WTC11 (cell line): ENCODE measurements at regions not wholly inside any gene's neighbourhood (a gene's known extent, or its start where the extent isn't known, plus 50 kb on each side); places are given as distances from the start of the nearest gene placed in this dataset.

Experiments used
- CREM ChIP-seq: sonication (generic); formaldehyde crosslinking; IDR thresholded peaks from 2 replicates; pipeline ENCODE4 v1.8.1; 2022; ENCODE audit warnings: mild to moderate bottlenecking, missing genetic modification reagents, moderate library complexity
- ELF4 ChIP-seq: sonication (generic); formaldehyde crosslinking; IDR thresholded peaks from 2 replicates; pipeline ENCODE4 v1.8.1; 2022; ENCODE audit warnings: low read depth, mild to moderate bottlenecking, moderate library complexity, missing genetic modification reagents
- IRF2 ChIP-seq: sonication (generic); formaldehyde crosslinking; IDR thresholded peaks from 2 replicates; pipeline ENCODE4 v1.8.0; 2022; ENCODE audit warnings: low read depth, missing genetic modification reagents, borderline replicate concordance
- OVOL2 ChIP-seq: fragments of 250-450 bp; sonication (Bioruptor Pico); IDR thresholded peaks from 2 replicates; pipeline ENCODE4 v1.9.0; 2021; ENCODE audit warnings: mild to moderate bottlenecking, borderline replicate concordance
- ZNF232 ChIP-seq: sonication (generic); formaldehyde crosslinking; IDR thresholded peaks from 2 replicates; pipeline ENCODE4 v1.8.0; 2022; ENCODE audit warnings: mild to moderate bottlenecking, missing genetic modification reagents
- TF ChIP-seq, protein P1 (sequence below): fragments of 250-450 bp; sonication (Bioruptor Pico); IDR thresholded peaks from 2 replicates; pipeline ENCODE4 v1.9.0; 2021; ENCODE audit warnings: mild to moderate bottlenecking
- TF ChIP-seq, protein P2 (sequence below): fragments of 200-600 bp; IDR thresholded peaks from 2 replicates; pipeline ENCODE4 v1.8.0; 2022; ENCODE audit warnings: antibody characterized with exemption
- TF ChIP-seq, protein P3 (sequence below): sonication (generic); formaldehyde crosslinking; IDR thresholded peaks from 2 replicates; pipeline ENCODE4 v1.8.1; 2022; ENCODE audit warnings: low read depth, missing genetic modification reagents, borderline replicate concordance
- TF ChIP-seq, protein P4 (sequence below): sonication (generic); formaldehyde crosslinking; IDR thresholded peaks from 2 replicates; pipeline ENCODE4 v1.8.0; 2022; ENCODE audit warnings: mild to moderate bottlenecking, missing genetic modification reagents
- TF ChIP-seq, protein P5 (sequence below): sonication (generic); formaldehyde crosslinking; IDR thresholded peaks from 2 replicates; pipeline ENCODE4 v1.8.1; 2023; ENCODE audit warnings: mild to moderate bottlenecking, moderate library complexity, missing genetic modification reagents
- TF ChIP-seq, protein P6 (sequence below): sonication (generic); formaldehyde crosslinking; conservative IDR thresholded peaks from 2 replicates; pipeline ENCODE4 v1.8.1; 2023; ENCODE audit warnings: mild to moderate bottlenecking, low read depth, missing genetic modification reagents, moderate library complexity

DNA sequence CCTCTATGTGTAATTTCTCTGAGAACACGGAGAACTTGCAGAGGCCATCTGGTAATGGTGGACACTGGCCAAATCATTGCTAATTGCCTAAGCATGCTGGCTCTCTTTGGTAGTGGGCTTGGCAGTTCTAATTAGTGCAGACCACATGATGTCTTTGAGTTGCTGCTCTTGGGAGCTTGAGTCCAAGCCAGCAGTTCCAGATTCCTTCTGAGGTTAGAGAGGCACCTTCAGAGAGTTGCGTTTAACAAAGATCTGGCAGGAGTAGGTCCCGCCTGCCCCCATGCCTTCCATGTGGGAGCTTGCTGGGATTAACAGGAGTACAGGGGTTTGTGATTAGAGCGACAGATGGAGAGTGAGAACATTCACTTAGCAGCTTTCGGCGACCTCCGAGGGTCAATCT is 449.0 kb upstream of the LMCD1 start:
- TF ChIP-seq, protein P1, sequence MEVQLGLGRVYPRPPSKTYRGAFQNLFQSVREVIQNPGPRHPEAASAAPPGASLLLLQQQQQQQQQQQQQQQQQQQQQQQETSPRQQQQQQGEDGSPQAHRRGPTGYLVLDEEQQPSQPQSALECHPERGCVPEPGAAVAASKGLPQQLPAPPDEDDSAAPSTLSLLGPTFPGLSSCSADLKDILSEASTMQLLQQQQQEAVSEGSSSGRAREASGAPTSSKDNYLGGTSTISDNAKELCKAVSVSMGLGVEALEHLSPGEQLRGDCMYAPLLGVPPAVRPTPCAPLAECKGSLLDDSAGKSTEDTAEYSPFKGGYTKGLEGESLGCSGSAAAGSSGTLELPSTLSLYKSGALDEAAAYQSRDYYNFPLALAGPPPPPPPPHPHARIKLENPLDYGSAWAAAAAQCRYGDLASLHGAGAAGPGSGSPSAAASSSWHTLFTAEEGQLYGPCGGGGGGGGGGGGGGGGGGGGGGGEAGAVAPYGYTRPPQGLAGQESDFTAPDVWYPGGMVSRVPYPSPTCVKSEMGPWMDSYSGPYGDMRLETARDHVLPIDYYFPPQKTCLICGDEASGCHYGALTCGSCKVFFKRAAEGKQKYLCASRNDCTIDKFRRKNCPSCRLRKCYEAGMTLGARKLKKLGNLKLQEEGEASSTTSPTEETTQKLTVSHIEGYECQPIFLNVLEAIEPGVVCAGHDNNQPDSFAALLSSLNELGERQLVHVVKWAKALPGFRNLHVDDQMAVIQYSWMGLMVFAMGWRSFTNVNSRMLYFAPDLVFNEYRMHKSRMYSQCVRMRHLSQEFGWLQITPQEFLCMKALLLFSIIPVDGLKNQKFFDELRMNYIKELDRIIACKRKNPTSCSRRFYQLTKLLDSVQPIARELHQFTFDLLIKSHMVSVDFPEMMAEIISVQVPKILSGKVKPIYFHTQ (CRISPR knock-in tag): no peak
- TF ChIP-seq ZNF232 (CRISPR knock-in tag) (no peak), CREM (CRISPR knock-in tag) (no peak), OVOL2 (no peak), ELF4 (CRISPR knock-in tag) (no peak), IRF2 (CRISPR knock-in tag) (no peak)
- TF ChIP-seq, protein P2, sequence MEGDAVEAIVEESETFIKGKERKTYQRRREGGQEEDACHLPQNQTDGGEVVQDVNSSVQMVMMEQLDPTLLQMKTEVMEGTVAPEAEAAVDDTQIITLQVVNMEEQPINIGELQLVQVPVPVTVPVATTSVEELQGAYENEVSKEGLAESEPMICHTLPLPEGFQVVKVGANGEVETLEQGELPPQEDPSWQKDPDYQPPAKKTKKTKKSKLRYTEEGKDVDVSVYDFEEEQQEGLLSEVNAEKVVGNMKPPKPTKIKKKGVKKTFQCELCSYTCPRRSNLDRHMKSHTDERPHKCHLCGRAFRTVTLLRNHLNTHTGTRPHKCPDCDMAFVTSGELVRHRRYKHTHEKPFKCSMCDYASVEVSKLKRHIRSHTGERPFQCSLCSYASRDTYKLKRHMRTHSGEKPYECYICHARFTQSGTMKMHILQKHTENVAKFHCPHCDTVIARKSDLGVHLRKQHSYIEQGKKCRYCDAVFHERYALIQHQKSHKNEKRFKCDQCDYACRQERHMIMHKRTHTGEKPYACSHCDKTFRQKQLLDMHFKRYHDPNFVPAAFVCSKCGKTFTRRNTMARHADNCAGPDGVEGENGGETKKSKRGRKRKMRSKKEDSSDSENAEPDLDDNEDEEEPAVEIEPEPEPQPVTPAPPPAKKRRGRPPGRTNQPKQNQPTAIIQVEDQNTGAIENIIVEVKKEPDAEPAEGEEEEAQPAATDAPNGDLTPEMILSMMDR: no peak
- TF ChIP-seq, protein P3, sequence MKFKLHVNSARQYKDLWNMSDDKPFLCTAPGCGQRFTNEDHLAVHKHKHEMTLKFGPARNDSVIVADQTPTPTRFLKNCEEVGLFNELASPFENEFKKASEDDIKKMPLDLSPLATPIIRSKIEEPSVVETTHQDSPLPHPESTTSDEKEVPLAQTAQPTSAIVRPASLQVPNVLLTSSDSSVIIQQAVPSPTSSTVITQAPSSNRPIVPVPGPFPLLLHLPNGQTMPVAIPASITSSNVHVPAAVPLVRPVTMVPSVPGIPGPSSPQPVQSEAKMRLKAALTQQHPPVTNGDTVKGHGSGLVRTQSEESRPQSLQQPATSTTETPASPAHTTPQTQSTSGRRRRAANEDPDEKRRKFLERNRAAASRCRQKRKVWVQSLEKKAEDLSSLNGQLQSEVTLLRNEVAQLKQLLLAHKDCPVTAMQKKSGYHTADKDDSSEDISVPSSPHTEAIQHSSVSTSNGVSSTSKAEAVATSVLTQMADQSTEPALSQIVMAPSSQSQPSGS: no peak
- TF ChIP-seq, protein P4, sequence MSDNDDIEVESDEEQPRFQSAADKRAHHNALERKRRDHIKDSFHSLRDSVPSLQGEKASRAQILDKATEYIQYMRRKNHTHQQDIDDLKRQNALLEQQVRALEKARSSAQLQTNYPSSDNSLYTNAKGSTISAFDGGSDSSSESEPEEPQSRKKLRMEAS (CRISPR knock-in tag): no peak
- TF ChIP-seq, protein P5, sequence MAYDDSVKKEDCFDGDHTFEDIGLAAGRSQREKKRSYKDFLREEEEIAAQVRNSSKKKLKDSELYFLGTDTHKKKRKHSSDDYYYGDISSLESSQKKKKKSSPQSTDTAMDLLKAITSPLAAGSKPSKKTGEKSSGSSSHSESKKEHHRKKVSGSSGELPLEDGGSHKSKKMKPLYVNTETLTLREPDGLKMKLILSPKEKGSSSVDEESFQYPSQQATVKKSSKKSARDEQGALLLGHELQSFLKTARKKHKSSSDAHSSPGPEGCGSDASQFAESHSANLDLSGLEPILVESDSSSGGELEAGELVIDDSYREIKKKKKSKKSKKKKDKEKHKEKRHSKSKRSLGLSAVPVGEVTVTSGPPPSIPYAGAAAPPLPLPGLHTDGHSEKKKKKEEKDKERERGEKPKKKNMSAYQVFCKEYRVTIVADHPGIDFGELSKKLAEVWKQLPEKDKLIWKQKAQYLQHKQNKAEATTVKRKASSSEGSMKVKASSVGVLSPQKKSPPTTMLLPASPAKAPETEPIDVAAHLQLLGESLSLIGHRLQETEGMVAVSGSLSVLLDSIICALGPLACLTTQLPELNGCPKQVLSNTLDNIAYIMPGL: no peak
- TF ChIP-seq, protein P6, sequence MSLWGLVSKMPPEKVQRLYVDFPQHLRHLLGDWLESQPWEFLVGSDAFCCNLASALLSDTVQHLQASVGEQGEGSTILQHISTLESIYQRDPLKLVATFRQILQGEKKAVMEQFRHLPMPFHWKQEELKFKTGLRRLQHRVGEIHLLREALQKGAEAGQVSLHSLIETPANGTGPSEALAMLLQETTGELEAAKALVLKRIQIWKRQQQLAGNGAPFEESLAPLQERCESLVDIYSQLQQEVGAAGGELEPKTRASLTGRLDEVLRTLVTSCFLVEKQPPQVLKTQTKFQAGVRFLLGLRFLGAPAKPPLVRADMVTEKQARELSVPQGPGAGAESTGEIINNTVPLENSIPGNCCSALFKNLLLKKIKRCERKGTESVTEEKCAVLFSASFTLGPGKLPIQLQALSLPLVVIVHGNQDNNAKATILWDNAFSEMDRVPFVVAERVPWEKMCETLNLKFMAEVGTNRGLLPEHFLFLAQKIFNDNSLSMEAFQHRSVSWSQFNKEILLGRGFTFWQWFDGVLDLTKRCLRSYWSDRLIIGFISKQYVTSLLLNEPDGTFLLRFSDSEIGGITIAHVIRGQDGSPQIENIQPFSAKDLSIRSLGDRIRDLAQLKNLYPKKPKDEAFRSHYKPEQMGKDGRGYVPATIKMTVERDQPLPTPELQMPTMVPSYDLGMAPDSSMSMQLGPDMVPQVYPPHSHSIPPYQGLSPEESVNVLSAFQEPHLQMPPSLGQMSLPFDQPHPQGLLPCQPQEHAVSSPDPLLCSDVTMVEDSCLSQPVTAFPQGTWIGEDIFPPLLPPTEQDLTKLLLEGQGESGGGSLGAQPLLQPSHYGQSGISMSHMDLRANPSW: no peak
